BJ (cell line): ENCODE measurements at regions not wholly inside any gene's neighbourhood (a gene's known extent, or its start where the extent isn't known, plus 50 kb on each side); places are given as distances from the start of the nearest gene placed in this dataset.

ENCODE experiments used
- CTCF ChIA-PET: fragments of 350-600 bp; formaldehyde crosslinking; extraction: SDS; loops from one replicate; lab custom pipeline; 2021; ENCODE audit warnings: antibody characterized with exemption, inconsistent platforms; lab: Yijun Ruan, JAX
- POLR2A ChIA-PET: fragments of 300-600 bp; sonication (Branson Sonifier 250); formaldehyde crosslinking; extraction: SDS; loops from one replicate; lab custom pipeline; 2021; ENCODE audit warnings: antibody characterized with exemption; lab: Charles Lee
- DNase-seq: peaks from one replicate; pipeline ENCODE4 v3.0.0-alpha.2; 2011; ENCODE audit warnings: low read depth
- H3K27me3 ChIP-seq: 2 replicates; pipeline ENCODE4 v1.6.0; 2011; ENCODE audit warnings: low read length; ENCODE audit not compliant: control insufficient read depth, insufficient read depth
- H3K36me3 ChIP-seq: 2 replicates; pipeline ENCODE4 v1.5.1; 2011; ENCODE audit warnings: low read length; ENCODE audit not compliant: control insufficient read depth, insufficient read depth
- H3K4me3 ChIP-seq: 2 replicates; pipeline ENCODE4 v1.5.1; 2011; ENCODE audit warnings: low read depth, mild to moderate bottlenecking, control low read depth, low read length
- CTCF ChIP-seq: IDR thresholded peaks from 2 replicates; pipeline ENCODE4 v1.5.1; 2011; ENCODE audit warnings: low read depth, mild to moderate bottlenecking, control low read depth, inconsistent platforms, low read length, moderate library complexity; ENCODE audit not compliant: insufficient read depth

GRCh38 chr10:23610626-23611307 lies 171.9 kb downstream of the OTUD1 start:
- no peak for TF ChIP-seq CTCF
- no peak for DNase-seq
- Histone ChIP-seq H3K27me3 (no peaks in the 10 kb centered on the region), H3K4me3 (no peak overlapping the region), H3K36me3 (no peaks in the 10 kb centered on the region)
- ChIA-PET CTCF (no interaction called here), POLR2A (no interaction called here)

- ChIA-PET POLR2A (no interaction called here), CTCF (no interaction called here)
- no peak overlapping the region for H3K4me3 ChIP-seq
- no peaks in the 10 kb centered on the region for H3K27me3 ChIP-seq
- DNase-seq = no peak
- no peaks in the 10 kb centered on the region for H3K36me3 ChIP-seq
- TF ChIP-seq CTCF = no peak
Observed at GRCh38 chr10:23611308-23612029, 172.6 kb downstream of the OTUD1 start.

- H3K4me3 ChIP-seq = no peak overlapping the region
- ChIA-PET CTCF (no interaction called here), POLR2A (no interaction called here)
- no peak for DNase-seq
- no peak for TF ChIP-seq CTCF
- no peaks in the 10 kb centered on the region for H3K36me3 ChIP-seq
- no peaks in the 10 kb centered on the region for H3K27me3 ChIP-seq
Observed at GRCh38 chr10:23613900-23614299, 175.0 kb downstream of the OTUD1 start.

- POLR2A ChIA-PET = no interaction called here
- no peak for DNase-seq
- Histone ChIP-seq H3K36me3 (no peaks in the 10 kb centered on the region), H3K27me3 (no peaks in the 10 kb centered on the region), H3K4me3 (no peak overlapping the region)
- no peak for TF ChIP-seq CTCF
- CTCF ChIA-PET = no interaction called here
Observed at GRCh38 chr10:23614483-23614882, 175.6 kb downstream of the OTUD1 start.

- H3K36me3 ChIP-seq = no peaks in the 10 kb centered on the region
- no peaks in the 10 kb centered on the region for H3K27me3 ChIP-seq
- DNase-seq = no peak
- H3K4me3 ChIP-seq = no peak overlapping the region
- TF ChIP-seq CTCF = no peak
- POLR2A ChIA-PET = no interaction called here
- CTCF ChIA-PET = interaction anchor here (0.9 kb wide), 1 partner anchor 11 kb away, joined by 3 read pairs; no protein-coding TSS in a partner anchor
Observed at GRCh38 chr10:23630376-23630775, 191.5 kb downstream of the OTUD1 start.
